ENCODE measurements at regions not wholly inside any gene's neighbourhood (a gene's known extent, or its start where the extent isn't known, plus 50 kb on each side); places are given as distances from the start of the nearest gene placed in this dataset.

- Histone ChIP-seq H3K4me1 (ENCODE audit: control insufficient read depth, insufficient read depth, low read length) (no peaks in the 10 kb centered on the region), H3K9me3 (ENCODE audit: control insufficient read depth, low read depth, low read length) (no peaks in the 10 kb centered on the region), H3K4me3 (ENCODE audit: low read length) (no peak overlapping the region), H3K36me3 (ENCODE audit: control insufficient read depth, insufficient read depth, low read length) (no peaks in the 10 kb centered on the region), H3K27ac (ENCODE audit: low read length) (no peak overlapping the region), H3K27me3 (ENCODE audit: control insufficient read depth, insufficient read depth, low read length) (no peaks in the 10 kb centered on the region)
- no CpG with 5 or more reads among the region's 3 CpGs for WGBS (ENCODE audit: insufficient coverage, low lambda C conversion rate)
- DNase-seq = no peak
Measured at GRCh38 chr4:14241574-14241973, 614.0 kb upstream of the BOD1L1 start.

- no peaks in the 10 kb centered on the region for H3K9me3 ChIP-seq (ENCODE audit: control insufficient read depth, low read depth, low read length)
- WGBS (ENCODE audit: insufficient coverage, low lambda C conversion rate) = no CpG with 5 or more reads among the region's 3 CpGs
- no peak overlapping the region for H3K27ac ChIP-seq (ENCODE audit: low read length)
- H3K4me3 ChIP-seq (ENCODE audit: low read length) = no peak overlapping the region
- H3K4me1 ChIP-seq (ENCODE audit: control insufficient read depth, insufficient read depth, low read length) = no peaks in the 10 kb centered on the region
- no peaks in the 10 kb centered on the region for H3K36me3 ChIP-seq (ENCODE audit: control insufficient read depth, insufficient read depth, low read length)
- no peak for DNase-seq
- no peaks in the 10 kb centered on the region for H3K27me3 ChIP-seq (ENCODE audit: control insufficient read depth, insufficient read depth, low read length)
Measured at GRCh38 chr4:14247767-14248166, 620.2 kb upstream of the BOD1L1 start.

GRCh38 chr4:14249226-14249625, 621.7 kb upstream of the BOD1L1 start:
- H3K4me3 ChIP-seq (ENCODE audit: low read length) = no peak overlapping the region
- H3K9me3 ChIP-seq (ENCODE audit: control insufficient read depth, low read depth, low read length) = no peaks in the 10 kb centered on the region
- no peaks in the 10 kb centered on the region for H3K36me3 ChIP-seq (ENCODE audit: control insufficient read depth, insufficient read depth, low read length)
- H3K4me1 ChIP-seq (ENCODE audit: control insufficient read depth, insufficient read depth, low read length) = no peaks in the 10 kb centered on the region
- DNase-seq = no peak
- H3K27ac ChIP-seq (ENCODE audit: low read length) = no peak overlapping the region
- H3K27me3 ChIP-seq (ENCODE audit: control insufficient read depth, insufficient read depth, low read length) = no peaks in the 10 kb centered on the region
- 100% methylated on average over 1 of the region's 1 CpG for WGBS (ENCODE audit: insufficient coverage, low lambda C conversion rate)

DNA sequence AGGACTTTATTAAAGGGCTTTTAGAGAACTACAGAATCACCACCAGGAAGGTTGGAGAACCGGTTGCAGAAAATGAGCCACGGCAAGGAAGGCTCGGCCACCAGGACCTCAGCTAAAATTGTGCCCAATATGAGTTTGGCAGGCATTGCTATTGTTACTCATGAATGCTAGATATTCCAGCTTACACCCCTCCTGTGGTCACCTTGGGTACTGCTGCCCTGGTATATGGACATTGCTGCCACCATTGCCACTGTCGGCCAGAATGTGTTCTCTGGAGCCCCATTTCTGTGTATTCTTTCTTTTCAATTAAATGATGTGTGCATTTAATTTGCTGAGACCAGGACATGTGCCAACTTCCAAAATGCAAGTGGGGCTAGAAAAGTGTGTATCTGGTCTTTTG, 626.7 kb upstream of the BOD1L1 start:
- H3K4me1 ChIP-seq (ENCODE audit: control insufficient read depth, insufficient read depth, low read length) = no peaks in the 10 kb centered on the region
- H3K4me3 ChIP-seq (ENCODE audit: low read length) = no peak overlapping the region
- H3K9me3 ChIP-seq (ENCODE audit: control insufficient read depth, low read depth, low read length) = no peaks in the 10 kb centered on the region
- H3K36me3 ChIP-seq (ENCODE audit: control insufficient read depth, insufficient read depth, low read length) = no peaks in the 10 kb centered on the region
- H3K27ac ChIP-seq (ENCODE audit: low read length) = no peak overlapping the region
- H3K27me3 ChIP-seq (ENCODE audit: control insufficient read depth, insufficient read depth, low read length) = no peaks in the 10 kb centered on the region
- DNase-seq = peak; percentile 4 to 6
- WGBS (ENCODE audit: insufficient coverage, low lambda C conversion rate) = no CpG with 5 or more reads among the region's 4 CpGs

GRCh38 chr4:14254926-14255325, 627.4 kb upstream of the BOD1L1 start:
- H3K27ac ChIP-seq (ENCODE audit: low read length) = no peak overlapping the region
- no peak overlapping the region for H3K4me3 ChIP-seq (ENCODE audit: low read length)
- WGBS (ENCODE audit: insufficient coverage, low lambda C conversion rate) = no CpG with 5 or more reads among the region's 1 CpG
- no peak for DNase-seq
- H3K36me3 ChIP-seq (ENCODE audit: control insufficient read depth, insufficient read depth, low read length) = no peaks in the 10 kb centered on the region
- no peaks in the 10 kb centered on the region for H3K27me3 ChIP-seq (ENCODE audit: control insufficient read depth, insufficient read depth, low read length)
- no peaks in the 10 kb centered on the region for H3K9me3 ChIP-seq (ENCODE audit: control insufficient read depth, low read depth, low read length)
- H3K4me1 ChIP-seq (ENCODE audit: control insufficient read depth, insufficient read depth, low read length) = no peaks in the 10 kb centered on the region

GRCh38 chr4:14257903-14258302, 630.4 kb upstream of the BOD1L1 start:
- no peaks in the 10 kb centered on the region for H3K4me1 ChIP-seq (ENCODE audit: control insufficient read depth, insufficient read depth, low read length)
- no CpG with 5 or more reads among the region's 1 CpG for WGBS (ENCODE audit: insufficient coverage, low lambda C conversion rate)

GRCh38 chr4:14259936-14260335, 632.4 kb upstream of the BOD1L1 start:
- Histone ChIP-seq H3K4me3 (ENCODE audit: low read length) (no peak overlapping the region), H3K27me3 (ENCODE audit: control insufficient read depth, insufficient read depth, low read length) (no peaks in the 10 kb centered on the region), H3K36me3 (ENCODE audit: control insufficient read depth, insufficient read depth, low read length) (no peaks in the 10 kb centered on the region), H3K27ac (ENCODE audit: low read length) (no peak overlapping the region), H3K4me1 (ENCODE audit: control insufficient read depth, insufficient read depth, low read length) (no peaks in the 10 kb centered on the region), H3K9me3 (ENCODE audit: control insufficient read depth, low read depth, low read length) (no peaks in the 10 kb centered on the region)
- 93% methylated on average over 3 of the region's 4 CpGs for WGBS (ENCODE audit: insufficient coverage, low lambda C conversion rate)
- no peak for DNase-seq

More at GRCh38 chr4:14257903-14258302, 630.4 kb upstream of the BOD1L1 start:
- Histone ChIP-seq H3K27ac (ENCODE audit: low read length) (no peak overlapping the region), H3K27me3 (ENCODE audit: control insufficient read depth, insufficient read depth, low read length) (no peaks in the 10 kb centered on the region), H3K9me3 (ENCODE audit: control insufficient read depth, low read depth, low read length) (no peaks in the 10 kb centered on the region), H3K4me3 (ENCODE audit: low read length) (no peak overlapping the region), H3K36me3 (ENCODE audit: control insufficient read depth, insufficient read depth, low read length) (no peaks in the 10 kb centered on the region)
- no peak for DNase-seq

DNA sequence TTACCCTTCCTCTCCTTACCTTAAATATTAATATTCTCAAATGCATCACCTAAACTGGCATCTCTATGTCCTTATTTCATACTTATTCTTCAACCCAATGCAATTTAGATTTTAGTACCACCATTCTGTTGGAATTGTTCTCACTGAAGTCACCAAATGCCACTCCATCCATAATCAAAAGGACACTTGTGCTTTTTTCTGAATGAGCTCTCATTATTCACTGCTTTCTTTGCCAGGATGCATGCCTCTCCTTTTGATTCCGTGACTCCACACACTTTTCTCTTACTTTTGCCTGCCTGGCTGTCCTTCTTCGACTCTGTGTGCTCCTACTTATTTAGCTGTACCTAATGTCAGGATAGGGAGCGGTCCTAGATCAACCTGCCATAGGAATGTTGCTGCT, 633.1 kb upstream of the BOD1L1 start:
- DNase-seq = no peak
- H3K27me3 ChIP-seq (ENCODE audit: control insufficient read depth, insufficient read depth, low read length) = no peaks in the 10 kb centered on the region
- H3K9me3 ChIP-seq (ENCODE audit: control insufficient read depth, low read depth, low read length) = no peaks in the 10 kb centered on the region
- H3K4me3 ChIP-seq (ENCODE audit: low read length) = no peak overlapping the region
- WGBS (ENCODE audit: insufficient coverage, low lambda C conversion rate) = 94% methylated on average over 2 of the region's 3 CpGs
- H3K27ac ChIP-seq (ENCODE audit: low read length) = no peak overlapping the region
- no peaks in the 10 kb centered on the region for H3K4me1 ChIP-seq (ENCODE audit: control insufficient read depth, insufficient read depth, low read length)
- no peaks in the 10 kb centered on the region for H3K36me3 ChIP-seq (ENCODE audit: control insufficient read depth, insufficient read depth, low read length)

DNA sequence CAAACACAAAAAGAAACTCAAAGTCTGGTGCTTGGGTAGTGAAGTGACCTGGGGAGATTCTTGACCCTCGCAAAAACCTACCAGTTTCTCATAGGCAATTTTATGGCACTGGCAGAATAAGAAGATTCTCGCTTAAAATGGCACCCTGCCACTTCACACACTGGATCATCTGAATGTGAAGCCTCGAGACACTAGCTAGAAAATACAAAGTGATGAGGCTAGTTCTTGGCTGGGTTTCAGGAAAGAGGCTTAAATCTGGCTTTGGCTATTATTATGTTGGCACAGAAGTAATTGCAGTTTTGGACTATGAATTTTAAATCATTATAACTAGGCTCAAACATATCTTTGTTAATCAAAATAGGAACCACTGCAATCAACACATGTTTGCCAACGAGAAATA, 634.7 kb upstream of the BOD1L1 start:
- no peaks in the 10 kb centered on the region for H3K4me1 ChIP-seq (ENCODE audit: control insufficient read depth, insufficient read depth, low read length)
- H3K9me3 ChIP-seq (ENCODE audit: control insufficient read depth, low read depth, low read length) = no peaks in the 10 kb centered on the region
- no peaks in the 10 kb centered on the region for H3K36me3 ChIP-seq (ENCODE audit: control insufficient read depth, insufficient read depth, low read length)
- WGBS (ENCODE audit: insufficient coverage, low lambda C conversion rate) = 100% methylated on average over 1 of the region's 4 CpGs
- DNase-seq = no peak
- H3K27ac ChIP-seq (ENCODE audit: low read length) = no peak overlapping the region
- no peaks in the 10 kb centered on the region for H3K27me3 ChIP-seq (ENCODE audit: control insufficient read depth, insufficient read depth, low read length)
- H3K4me3 ChIP-seq (ENCODE audit: low read length) = no peak overlapping the region

GRCh38 chr4:14264437-14264836, 636.9 kb upstream of the BOD1L1 start:
- H3K4me3 ChIP-seq (ENCODE audit: low read length) = no peak overlapping the region
- no peak overlapping the region for H3K27ac ChIP-seq (ENCODE audit: low read length)
- H3K4me1 ChIP-seq (ENCODE audit: control insufficient read depth, insufficient read depth, low read length) = no peaks in the 10 kb centered on the region
- no peaks in the 10 kb centered on the region for H3K9me3 ChIP-seq (ENCODE audit: control insufficient read depth, low read depth, low read length)
- no peaks in the 10 kb centered on the region for H3K27me3 ChIP-seq (ENCODE audit: control insufficient read depth, insufficient read depth, low read length)
- DNase-seq = peak; percentile 20 to 34
- H3K36me3 ChIP-seq (ENCODE audit: control insufficient read depth, insufficient read depth, low read length) = no peaks in the 10 kb centered on the region
- no CpG with 5 or more reads among the region's 4 CpGs for WGBS (ENCODE audit: insufficient coverage, low lambda C conversion rate)

- no peak overlapping the region for H3K27ac ChIP-seq (ENCODE audit: low read length)
- no peak for DNase-seq
- no peak overlapping the region for H3K4me3 ChIP-seq (ENCODE audit: low read length)
- H3K27me3 ChIP-seq (ENCODE audit: control insufficient read depth, insufficient read depth, low read length) = no peaks in the 10 kb centered on the region
- H3K4me1 ChIP-seq (ENCODE audit: control insufficient read depth, insufficient read depth, low read length) = no peaks in the 10 kb centered on the region
- H3K36me3 ChIP-seq (ENCODE audit: control insufficient read depth, insufficient read depth, low read length) = no peaks in the 10 kb centered on the region
- H3K9me3 ChIP-seq (ENCODE audit: control insufficient read depth, low read depth, low read length) = no peaks in the 10 kb centered on the region
- WGBS (ENCODE audit: insufficient coverage, low lambda C conversion rate) = no CpG with 5 or more reads among the region's 5 CpGs
Measured at GRCh38 chr4:14265651-14266050, 638.1 kb upstream of the BOD1L1 start.
